GM15510 (cell line): ENCODE measurements at regions not wholly inside any gene's neighbourhood (a gene's known extent, or its start where the extent isn't known, plus 50 kb on each side); places are given as distances from the start of the nearest gene placed in this dataset.

Source experiments
- POLR2A ChIP-seq: IDR thresholded peaks from 3 replicates; pipeline ENCODE4 v1.6.1; 2011; ENCODE audit warnings: borderline replicate concordance; ENCODE audit not compliant: insufficient read length; ENCODE audit errors: extremely low read depth

DNA sequence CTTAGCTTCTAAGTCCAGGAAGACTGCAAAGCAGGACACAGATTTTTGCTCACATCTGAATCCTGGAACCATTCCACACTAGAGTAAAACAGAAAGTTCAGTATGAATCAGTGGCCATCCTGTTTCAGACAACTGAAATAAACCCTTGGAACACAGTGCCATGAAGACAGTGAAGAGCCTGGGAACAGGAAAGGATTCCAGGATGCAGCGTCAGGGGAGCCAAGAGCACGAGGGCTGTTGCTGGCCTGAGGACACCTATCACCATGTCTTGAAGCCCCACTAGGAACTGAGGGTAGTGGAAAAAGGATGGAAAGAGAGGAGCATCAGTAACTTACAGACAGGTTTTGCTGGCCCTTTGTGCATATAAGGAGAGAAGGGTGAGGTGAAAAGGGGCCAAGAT is 115.3 kb upstream of the FSTL4 start:
- no peak for TF ChIP-seq POLR2A

DNA sequence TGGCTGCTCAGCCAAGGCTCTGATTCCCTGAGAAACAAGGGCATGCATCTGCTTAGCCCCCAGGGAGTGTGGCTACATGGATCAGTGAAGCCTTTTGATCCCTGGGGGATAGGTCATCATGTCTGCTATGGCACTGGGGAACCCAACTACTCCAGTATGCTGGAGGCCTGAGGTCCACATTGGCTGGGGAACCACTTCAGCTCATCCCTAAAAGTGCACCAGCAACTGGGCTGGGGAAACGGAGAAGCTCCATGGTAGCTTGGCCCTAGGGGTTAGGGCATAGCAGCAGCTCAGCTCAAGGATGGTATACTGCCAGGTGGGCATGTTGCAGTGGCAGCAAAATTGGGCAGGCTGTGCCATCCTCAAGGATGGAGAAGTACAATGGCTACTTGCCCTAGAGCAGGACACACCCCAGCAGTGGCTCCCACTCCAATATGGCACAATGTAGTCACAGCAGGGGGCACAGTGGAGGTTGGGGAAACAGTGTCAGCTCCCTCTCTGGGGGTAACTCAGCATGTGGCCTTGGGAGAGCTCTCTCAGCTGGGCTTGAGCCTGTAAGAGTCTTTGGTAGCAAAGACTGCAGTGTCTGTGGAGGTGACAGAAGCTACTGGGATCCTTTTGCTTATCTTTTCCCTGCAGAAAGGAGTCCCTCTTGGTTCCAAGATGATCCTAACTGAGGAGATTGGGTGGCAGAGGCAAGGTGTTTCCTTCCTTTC is 111.5 kb upstream of the FSTL4 start:
- no peak for TF ChIP-seq POLR2A

DNA sequence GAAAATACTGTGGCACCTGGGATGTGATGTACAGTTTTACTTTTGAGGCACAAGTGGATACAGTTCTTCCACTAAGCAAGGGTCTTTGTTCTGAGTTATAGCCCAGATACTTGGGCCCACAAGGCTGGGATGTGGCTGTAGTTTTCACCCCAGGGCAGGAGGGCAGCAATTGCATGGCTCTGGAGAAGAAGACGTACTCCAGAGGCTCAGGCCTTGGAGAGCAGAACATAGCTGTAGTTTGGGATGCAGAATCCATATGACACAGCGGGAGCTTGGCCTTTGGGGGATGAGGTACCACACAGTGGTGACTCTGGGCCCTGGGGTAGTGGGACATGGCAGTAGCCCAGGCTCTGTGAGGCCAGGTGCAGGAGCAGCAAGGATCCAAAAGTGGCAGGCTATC is 110.8 kb upstream of the FSTL4 start:
- no peak for TF ChIP-seq POLR2A

DNA sequence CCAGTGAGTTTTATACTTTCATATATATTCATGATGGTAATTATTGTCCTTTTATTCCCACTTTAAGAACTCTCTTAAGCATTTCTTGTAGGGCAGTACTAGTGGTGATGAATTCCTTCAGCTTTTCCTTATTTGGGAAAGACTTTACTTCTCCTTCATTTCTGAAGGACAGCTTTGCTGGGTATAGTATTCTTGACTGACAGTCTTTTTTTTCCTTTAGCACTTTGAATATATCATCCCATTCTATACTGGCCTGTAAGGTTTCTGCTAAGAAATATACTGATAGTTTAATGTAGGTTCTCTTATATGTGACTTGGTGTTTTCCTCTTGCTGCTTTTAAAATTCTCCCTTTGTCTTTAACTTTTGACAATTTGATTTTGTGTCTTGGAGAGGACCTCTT is 109.0 kb upstream of the FSTL4 start:
- no peak for TF ChIP-seq POLR2A

- TF ChIP-seq POLR2A, result no peak
Observed at GRCh38 chr5:133718457-133718856, 106.1 kb upstream of the FSTL4 start.

DNA sequence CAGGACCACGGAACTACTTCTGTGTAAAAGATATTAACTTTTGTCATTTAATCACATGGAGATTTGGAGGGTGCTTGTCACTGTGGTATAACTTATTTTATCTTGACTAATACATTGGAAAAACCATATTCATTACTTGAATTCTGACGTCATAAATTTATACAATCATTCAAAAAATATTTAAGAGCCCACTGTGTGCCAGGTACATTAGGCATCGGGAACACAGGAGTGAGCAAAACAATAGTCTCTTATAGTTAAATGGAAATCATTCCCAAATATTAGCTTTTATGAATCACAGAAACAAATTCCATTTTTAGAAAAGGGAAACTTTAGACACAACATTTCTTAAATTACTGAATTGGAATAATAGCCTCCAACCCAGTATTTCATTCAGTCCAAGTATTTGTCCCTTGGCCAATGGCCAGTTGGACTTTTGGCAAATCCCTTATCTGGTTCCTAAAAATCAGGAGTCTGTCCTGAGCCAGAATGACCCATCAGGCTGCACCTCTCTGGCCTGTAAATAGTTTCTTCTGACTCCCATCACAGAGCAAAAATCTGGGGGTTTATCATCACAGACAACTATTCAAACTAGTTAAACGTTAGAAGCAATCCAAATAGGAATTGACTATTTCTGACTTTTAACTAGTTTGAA is 104.3 kb upstream of the FSTL4 start:
- no peak for TF ChIP-seq POLR2A

GRCh38 chr5:133715616-133716015 is 103.3 kb upstream of the FSTL4 start:
- no peak for TF ChIP-seq POLR2A

GRCh38 chr5:133715216-133715615 is 102.9 kb upstream of the FSTL4 start:
- TF ChIP-seq POLR2A, result no peak

- TF ChIP-seq POLR2A, result no peak
Observed at GRCh38 chr5:133714161-133714915, 102.0 kb upstream of the FSTL4 start.

GRCh38 chr5:133713751-133714150 is 101.4 kb upstream of the FSTL4 start:
- no peak for TF ChIP-seq POLR2A

- no peak for TF ChIP-seq POLR2A
Observed at GRCh38 chr5:133713209-133713608, 100.9 kb upstream of the FSTL4 start.

DNA sequence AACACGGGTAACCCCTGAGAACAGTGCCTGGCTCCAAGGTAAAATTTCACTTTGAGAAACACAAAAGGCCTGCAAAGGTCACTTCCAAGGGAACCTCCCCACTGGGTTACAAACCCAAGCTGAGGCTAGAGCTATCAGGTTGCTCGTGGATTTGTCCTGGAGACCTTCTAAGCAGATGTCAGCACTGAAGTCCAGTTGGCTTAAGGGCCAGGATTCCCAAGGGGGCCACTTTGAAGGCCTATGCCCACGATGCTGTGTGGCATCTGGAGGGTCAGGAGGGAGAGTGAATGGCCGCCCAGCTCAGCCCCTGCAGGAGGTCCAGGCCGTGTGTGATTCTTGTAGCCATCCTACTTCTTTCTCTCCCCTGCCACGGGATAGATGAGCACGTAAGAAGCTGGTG is 100.2 kb upstream of the FSTL4 start:
- no peak for TF ChIP-seq POLR2A

GRCh38 chr5:133709209-133709725 is 96.9 kb upstream of the FSTL4 start:
- TF ChIP-seq POLR2A, result no peak

DNA sequence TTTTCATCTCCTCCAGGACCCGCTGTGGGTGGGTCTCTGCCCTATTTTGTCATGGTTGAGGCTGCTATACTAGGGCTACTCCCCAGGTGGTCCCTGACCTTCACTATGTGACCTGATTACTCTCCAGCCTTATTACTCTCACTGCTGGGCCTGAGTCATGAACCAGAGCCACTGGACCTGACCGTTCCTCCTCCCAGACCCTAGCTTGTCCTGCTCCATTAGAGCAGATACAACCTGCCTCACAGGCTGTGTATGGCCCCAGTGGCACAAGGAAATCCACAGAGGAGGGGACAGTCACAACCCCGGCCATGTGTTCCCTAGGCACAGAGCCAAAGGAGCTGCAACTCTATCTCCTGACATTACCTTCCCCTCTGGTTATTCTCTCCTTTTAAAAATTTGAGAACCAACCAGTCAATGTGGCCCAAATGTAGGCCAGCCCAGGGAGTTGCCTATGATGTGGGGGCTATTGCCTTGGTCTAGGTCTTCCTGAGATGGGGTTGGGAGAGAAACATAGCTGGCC is 96.0 kb upstream of the FSTL4 start:
- no peak for TF ChIP-seq POLR2A

- TF ChIP-seq POLR2A, result no peak
Observed at GRCh38 chr5:133707629-133708028, 95.3 kb upstream of the FSTL4 start.
